ENCODE measurements at regions not wholly inside any gene's neighbourhood (a gene's known extent, or its start where the extent isn't known, plus 50 kb on each side); places are given as distances from the start of the nearest gene placed in this dataset.

GRCh38 chr6:14664112-14664601 is 546.6 kb downstream of the CD83 start:
- Histone ChIP-seq H3K4me1 (ENCODE audit: insufficient read depth) (no peaks in the 10 kb centered on the region), H3K36me3 (no peaks in the 10 kb centered on the region), H3K27me3 (no peaks in the 10 kb centered on the region), H3K9me3 (no peaks in the 10 kb centered on the region), H3K4me3 (no peak overlapping the region), H3K27ac (no peak overlapping the region)
- 54 to 65% (median 57%) methylated on average over 6 of the region's 6 CpGs for WGBS, 3 donors
- intact Hi-C loops (cut with DNase I): no loop called here
- no peak for DNase-seq
- TF ChIP-seq POLR2A (IDR thresholded peaks at IDR 0.05) (no peak), CTCF (IDR thresholded peaks at IDR 0.05) (no peak), EP300 (IDR thresholded peaks at IDR 0.05) (no peak)

GRCh38 chr6:14664621-14665315 is 547.2 kb downstream of the CD83 start:
- Histone ChIP-seq H3K4me1 (ENCODE audit: insufficient read depth) (no peaks in the 10 kb centered on the region), H3K9me3 (no peaks in the 10 kb centered on the region), H3K27me3 (no peaks in the 10 kb centered on the region), H3K4me3 (no peak overlapping the region), H3K36me3 (no peaks in the 10 kb centered on the region), H3K27ac (no peak overlapping the region)
- TF ChIP-seq POLR2A (IDR thresholded peaks at IDR 0.05) (no peak), CTCF (IDR thresholded peaks at IDR 0.05) (no peak), EP300 (IDR thresholded peaks at IDR 0.05) (no peak)
- 77 to 86% (median 81%) methylated on average over 11 of the region's 11 CpGs for whole genome bisulfite sequencing, 3 donors
- DNase-seq: no peak
- intact Hi-C loops (cut with DNase I): no loop called here

- WGBS, 3 donors: 86 to 88% (median 88%) methylated on average over 11 of the region's 11 CpGs
- no peaks in the 10 kb centered on the region for H3K9me3 ChIP-seq
- intact Hi-C loops (cut with DNase I): no loop called here
- H3K4me3 ChIP-seq: no peak overlapping the region
- H3K27me3 ChIP-seq: no peaks in the 10 kb centered on the region
- H3K36me3 ChIP-seq: no peaks in the 10 kb centered on the region
- H3K27ac ChIP-seq: no peak overlapping the region
- peaks cover 5% of the 10 kb centered on the region for H3K4me1 ChIP-seq (ENCODE audit: insufficient read depth)
- DNase-seq: no peak
- no peak for TF ChIP-seq POLR2A (IDR thresholded peaks at IDR 0.05)
- no peak for TF ChIP-seq CTCF (IDR thresholded peaks at IDR 0.05)
- TF ChIP-seq EP300 (IDR thresholded peaks at IDR 0.05): no peak
These were observed 548.5 kb downstream of the CD83 start for GRCh38 chr6:14665827-14666724.

- no peaks in the 10 kb centered on the region for H3K27me3 ChIP-seq
- peaks cover 11% of the 10 kb centered on the region for H3K4me1 ChIP-seq (ENCODE audit: insufficient read depth)
- no peak overlapping the region for H3K4me3 ChIP-seq
- no peaks in the 10 kb centered on the region for H3K9me3 ChIP-seq
- intact Hi-C loops (cut with DNase I): no loop called here
- H3K27ac ChIP-seq: no peak overlapping the region
- WGBS, 3 donors: 29 to 36% (median 34%) methylated on average over 7 of the region's 7 CpGs
- DNase-seq: no peak
- TF ChIP-seq CTCF (IDR thresholded peaks at IDR 0.05) (no peak), POLR2A (IDR thresholded peaks at IDR 0.05) (no peak), EP300 (IDR thresholded peaks at IDR 0.05) (no peak)
- H3K36me3 ChIP-seq: no peaks in the 10 kb centered on the region
These were observed 553.2 kb downstream of the CD83 start for GRCh38 chr6:14670806-14671205.
